ENCODE measurements at regions not wholly inside any gene's neighbourhood (a gene's known extent, or its start where the extent isn't known, plus 50 kb on each side); places are given as distances from the start of the nearest gene placed in this dataset.

DNA sequence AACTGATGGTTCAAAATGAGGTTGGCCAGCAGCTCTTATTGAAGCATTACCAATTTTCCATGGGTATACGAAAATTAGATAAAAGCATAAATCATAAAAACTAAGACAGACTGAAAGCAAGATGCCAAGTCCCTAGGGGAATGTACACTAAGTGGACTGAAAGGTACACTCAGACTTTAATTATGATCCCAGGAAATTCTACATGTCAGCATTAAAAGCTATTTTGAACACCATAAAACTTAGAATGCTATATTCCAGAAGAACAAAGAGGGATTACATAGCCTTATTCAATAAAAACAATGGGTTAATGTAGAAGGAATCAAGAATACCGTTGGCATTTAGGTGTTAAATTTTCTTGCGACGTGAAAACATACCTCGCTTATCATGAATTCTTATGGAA is 558.5 kb downstream of the LRRIQ3 start:
- no peak for FAIRE-seq
- no peak overlapping the region for H3K4me2 ChIP-seq
- CTCF ChIA-PET = no interaction called here

DNA sequence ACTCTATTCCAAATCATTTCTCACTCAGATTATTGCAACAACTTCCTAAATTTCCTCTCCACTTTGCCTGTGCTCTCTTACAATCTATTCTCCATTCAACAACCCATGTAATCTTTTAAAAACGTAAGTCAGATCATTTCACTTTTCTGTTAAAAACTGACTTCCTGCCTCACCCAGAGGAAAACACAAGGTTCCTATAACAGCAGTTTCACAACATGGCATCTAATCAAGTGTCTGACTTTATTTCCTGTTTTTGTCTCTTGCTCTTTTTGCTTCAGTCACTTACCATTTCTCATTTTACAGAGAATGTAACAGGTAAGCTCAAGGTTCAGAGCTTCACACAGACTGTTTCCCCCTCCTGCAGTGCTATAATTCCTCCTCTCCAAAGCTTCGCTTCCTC is 560.7 kb downstream of the LRRIQ3 start:
- no peak for ATAC-seq
- TF ChIP-seq GATA3 (IDR thresholded peaks at IDR 0.05; ENCODE audit: borderline replicate concordance) = no peak
- TF ChIP-seq, protein P1, sequence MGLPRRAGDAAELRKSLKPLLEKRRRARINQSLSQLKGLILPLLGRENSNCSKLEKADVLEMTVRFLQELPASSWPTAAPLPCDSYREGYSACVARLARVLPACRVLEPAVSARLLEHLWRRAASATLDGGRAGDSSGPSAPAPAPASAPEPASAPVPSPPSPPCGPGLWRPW (IDR thresholded peaks at IDR 0.05) = no peak
- FAIRE-seq = no peak
- CTCF ChIA-PET = no interaction called here
- Histone ChIP-seq H3K4me2 (no peak overlapping the region), H3K27ac (no peak overlapping the region), H3K4me1 (no peaks in the 10 kb centered on the region), H3K4me3 (no peak overlapping the region), H3K9me3 (no peaks in the 10 kb centered on the region)
- POLR2A ChIA-PET = no interaction called here
- 6% methylated on average over 2 of the region's 2 CpGs for WGBS (ENCODE audit: missing lambda C conversion rate)
- DNase-seq (ENCODE audit: low read depth in 1 of 2, low spot score in 1 of 2) = no peak

More for the DNA sequence above, 558.5 kb downstream of the LRRIQ3 start:
- Histone ChIP-seq H3K9me3 (no peaks in the 10 kb centered on the region), H3K4me3 (no peak overlapping the region), H3K27ac (no peak overlapping the region), H3K4me1 (no peaks in the 10 kb centered on the region)
- ATAC-seq = no peak
- TF ChIP-seq CEBPB (IDR thresholded peaks at IDR 0.05) (no peak), RARB (CRISPR knock-in tag; IDR thresholded peaks at IDR 0.05) (no peak), MAFK (IDR thresholded peaks at IDR 0.05; ENCODE audit: partially characterized antibody) (peak; percentile 11), POLR2AphosphoS2 (conservative IDR thresholded peaks at IDR 0.05; ENCODE audit: low read length) (no peak), BHLHE40 (IDR thresholded peaks at IDR 0.05; ENCODE audit: low read depth, low read length) (no peak)
- POLR2A ChIA-PET = no interaction called here
- no peak for DNase-seq (ENCODE audit: low read depth in 1 of 2, low spot score in 1 of 2)
- WGBS (ENCODE audit: missing lambda C conversion rate) = 38% methylated on average over 5 of the region's 5 CpGs

DNA sequence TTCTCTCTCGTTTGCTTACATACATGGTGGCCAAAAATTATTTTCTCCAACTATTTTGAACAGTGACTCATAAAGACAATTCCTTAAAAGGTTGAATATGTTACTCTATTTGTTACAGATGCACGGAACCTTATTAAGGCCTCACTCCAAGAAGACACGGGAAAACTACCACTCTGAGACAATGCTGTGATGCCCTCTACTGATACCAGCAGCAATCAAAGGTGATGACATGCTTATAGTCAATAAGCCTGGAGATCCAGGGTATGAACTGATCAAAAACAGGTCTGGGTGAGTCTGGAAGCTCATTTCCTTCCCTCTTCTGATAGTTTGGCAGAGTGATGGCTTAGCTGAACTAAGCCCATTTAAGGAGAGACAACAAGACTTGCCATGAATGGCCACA is 563.0 kb downstream of the LRRIQ3 start:
- CTCF ChIA-PET = no interaction called here
- WGBS (ENCODE audit: missing lambda C conversion rate) = 3% methylated on average over 3 of the region's 3 CpGs
- peak in 1 of 2 experiments; percentile 1 for DNase-seq (ENCODE audit: low read depth in 1 of 2, low spot score in 1 of 2)
- H3K27ac ChIP-seq = no peak overlapping the region
- H3K4me1 ChIP-seq = no peaks in the 10 kb centered on the region
- POLR2A ChIA-PET = no interaction called here
- no peak overlapping the region for H3K4me3 ChIP-seq
- no peak for ATAC-seq
- no peak for FAIRE-seq
- TF ChIP-seq CBX8 (IDR thresholded peaks at IDR 0.05) (no peak), SMC3 (IDR thresholded peaks at IDR 0.05) (no peak), EHF (CRISPR knock-in tag; IDR thresholded peaks at IDR 0.05) (no peak), JUNB (IDR thresholded peaks at IDR 0.05) (no peak), CEBPB (IDR thresholded peaks at IDR 0.05) (no peak), NR3C1 (IDR thresholded peaks at IDR 0.05) (no peak)
- no peak overlapping the region for H3K4me2 ChIP-seq
- no peaks in the 10 kb centered on the region for H3K9me3 ChIP-seq

DNA sequence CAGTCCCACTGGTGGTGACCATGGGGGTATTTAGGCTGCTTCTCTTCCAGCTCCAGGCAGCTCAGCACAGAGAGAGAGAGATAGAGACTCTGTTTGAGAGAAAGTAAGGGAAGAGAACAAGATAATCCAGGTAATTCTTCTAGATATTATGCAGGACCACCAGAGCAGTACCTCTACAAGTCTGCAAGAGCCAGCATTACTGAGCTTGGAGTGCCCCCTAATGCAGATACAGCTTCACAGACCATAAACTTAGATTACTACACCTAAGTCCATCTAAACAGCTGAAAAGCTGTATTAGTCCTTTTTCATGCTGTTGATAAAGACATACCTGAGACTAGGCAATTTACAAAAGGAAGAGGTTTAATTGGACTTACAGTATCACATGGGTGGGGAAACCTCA is 570.3 kb downstream of the LRRIQ3 start:
- FAIRE-seq = no peak
- ChIA-PET CTCF (no interaction called here), POLR2A (no interaction called here)
- no peak for ATAC-seq
- no peaks in the 10 kb centered on the region for H3K9me3 ChIP-seq
- no peak for DNase-seq (ENCODE audit: low read depth in 1 of 2, low spot score in 1 of 2)
- no peak overlapping the region for H3K27ac ChIP-seq
- no peak overlapping the region for H3K4me3 ChIP-seq
- TF ChIP-seq NPAS2 (CRISPR knock-in tag; IDR thresholded peaks at IDR 0.05; ENCODE audit: borderline replicate concordance) (no peak), PHF8 (IDR thresholded peaks at IDR 0.05; ENCODE audit: borderline replicate concordance, low read depth) (no peak), ZC3H11A (IDR thresholded peaks at IDR 0.05) (no peak), MAZ (IDR thresholded peaks at IDR 0.05; ENCODE audit: borderline replicate concordance, low read depth, low read length) (no peak), RFX5 (IDR thresholded peaks at IDR 0.05) (no peak), CEBPB (IDR thresholded peaks at IDR 0.05) (no peak), JUNB (IDR thresholded peaks at IDR 0.05) (no peak), RCOR1 (IDR thresholded peaks at IDR 0.05; ENCODE audit: low read depth, low read length) (no peak), SREBF2 (IDR thresholded peaks at IDR 0.05) (no peak), CBX8 (IDR thresholded peaks at IDR 0.05) (no peak), CBX2 (IDR thresholded peaks at IDR 0.05; ENCODE audit: borderline replicate concordance, low read depth) (no peak)
- TF ChIP-seq, protein P2, sequence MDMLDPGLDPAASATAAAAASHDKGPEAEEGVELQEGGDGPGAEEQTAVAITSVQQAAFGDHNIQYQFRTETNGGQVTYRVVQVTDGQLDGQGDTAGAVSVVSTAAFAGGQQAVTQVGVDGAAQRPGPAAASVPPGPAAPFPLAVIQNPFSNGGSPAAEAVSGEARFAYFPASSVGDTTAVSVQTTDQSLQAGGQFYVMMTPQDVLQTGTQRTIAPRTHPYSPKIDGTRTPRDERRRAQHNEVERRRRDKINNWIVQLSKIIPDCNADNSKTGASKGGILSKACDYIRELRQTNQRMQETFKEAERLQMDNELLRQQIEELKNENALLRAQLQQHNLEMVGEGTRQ (IDR thresholded peaks at IDR 0.05) = no peak
- TF ChIP-seq, protein P3, sequence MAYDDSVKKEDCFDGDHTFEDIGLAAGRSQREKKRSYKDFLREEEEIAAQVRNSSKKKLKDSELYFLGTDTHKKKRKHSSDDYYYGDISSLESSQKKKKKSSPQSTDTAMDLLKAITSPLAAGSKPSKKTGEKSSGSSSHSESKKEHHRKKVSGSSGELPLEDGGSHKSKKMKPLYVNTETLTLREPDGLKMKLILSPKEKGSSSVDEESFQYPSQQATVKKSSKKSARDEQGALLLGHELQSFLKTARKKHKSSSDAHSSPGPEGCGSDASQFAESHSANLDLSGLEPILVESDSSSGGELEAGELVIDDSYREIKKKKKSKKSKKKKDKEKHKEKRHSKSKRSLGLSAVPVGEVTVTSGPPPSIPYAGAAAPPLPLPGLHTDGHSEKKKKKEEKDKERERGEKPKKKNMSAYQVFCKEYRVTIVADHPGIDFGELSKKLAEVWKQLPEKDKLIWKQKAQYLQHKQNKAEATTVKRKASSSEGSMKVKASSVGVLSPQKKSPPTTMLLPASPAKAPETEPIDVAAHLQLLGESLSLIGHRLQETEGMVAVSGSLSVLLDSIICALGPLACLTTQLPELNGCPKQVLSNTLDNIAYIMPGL (CRISPR knock-in tag; IDR thresholded peaks at IDR 0.05; ENCODE audit: borderline replicate concordance) = no peak
- H3K4me1 ChIP-seq = no peaks in the 10 kb centered on the region
- no peak overlapping the region for H3K4me2 ChIP-seq
